ENCODE measurements at regions not wholly inside any gene's neighbourhood (a gene's known extent, or its start where the extent isn't known, plus 50 kb on each side); places are given as distances from the start of the nearest gene placed in this dataset.

DNA sequence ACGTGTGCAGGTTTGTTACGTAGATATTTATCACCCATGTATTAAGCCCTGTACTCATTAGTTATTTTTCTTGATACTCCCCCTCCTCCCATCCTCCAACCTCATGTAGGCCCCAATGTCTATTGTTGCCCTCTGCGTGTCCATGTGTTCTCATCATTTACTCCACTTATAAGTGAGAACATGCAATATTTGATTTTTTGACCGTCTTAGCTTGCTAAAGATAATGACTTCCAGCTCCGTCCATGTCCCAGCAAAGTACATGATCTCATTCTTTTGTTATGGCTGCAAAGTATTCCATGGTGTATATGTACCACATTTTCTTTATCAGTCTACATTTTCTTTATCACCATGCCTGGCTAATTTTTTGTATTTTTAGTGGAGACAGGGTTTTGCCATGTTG is 623.2 kb downstream of the SQOR start:
- DNase-seq (ENCODE audit: low spot score) = no peak
- Histone ChIP-seq H3K4me2 (ENCODE audit: low read depth, low read length) (no peak overlapping the region), H3K9me3 (ENCODE audit: low read length) (peaks cover 21% of the 10 kb centered on the region; the same call in 1 of the 2 replicates), H3K27ac (ENCODE audit: extremely low read length, insufficient read depth, low read length) (no peak overlapping the region), H3K27me3 (ENCODE audit: control insufficient read depth in 1 of 2, insufficient read depth in 2 of 2, low read length in 2 of 2) (no peaks in the 10 kb centered on the region), H3K4me3 (replicated peaks in 1 of 3; ENCODE audit: insufficient read depth in 1 of 3, low read depth in 2 of 3, low read length in 3 of 3) (no peak overlapping the region), H3K9ac (ENCODE audit: insufficient read depth, low read depth, low read length) (no peak overlapping the region), H2AFZ (ENCODE audit: low read length) (no peak overlapping the region), H3K4me1 (ENCODE audit: insufficient read depth, low read length) (no peaks in the 10 kb centered on the region), H3K36me3 (replicated peaks in 1 of 2; ENCODE audit: control insufficient read depth in 1 of 2, insufficient read depth in 2 of 2, low read length in 2 of 2) (no peaks in the 10 kb centered on the region), H3K79me2 (ENCODE audit: insufficient read depth, low read length) (no peaks in the 10 kb centered on the region), H4K20me1 (ENCODE audit: insufficient read depth, low read length) (no peaks in the 10 kb centered on the region)
- TF ChIP-seq JARID2 (CRISPR knock-in tag; IDR thresholded peaks at IDR 0.05; ENCODE audit: insufficient replicate concordance) (no peak), ZSCAN12 (CRISPR knock-in tag; IDR thresholded peaks at IDR 0.05) (no peak), ZNF616 (CRISPR knock-in tag; IDR thresholded peaks at IDR 0.05; ENCODE audit: low read depth) (no peak), RELA (CRISPR knock-in tag; IDR thresholded peaks at IDR 0.05) (no peak)
- ChIA-PET CTCF (ENCODE audit: low intra/inter-chr PET ratio, low total read pairs) (no interaction called here), POLR2A (no interaction called here)
- in situ Hi-C loops (cut with HindIII; ENCODE audit: extremely low pct_ligation_motif_present, low pct_unique_long_range_greater_than_20kb) (no loop called here), intact Hi-C loops (cut with micrococcal nuclease; ENCODE audit: unreplicated experiment) (no loop called here)
- no peak for FAIRE-seq
- ATAC-seq = no peak
- 4% methylated on average over 5 of the region's 5 CpGs for WGBS (ENCODE audit: low lambda C conversion rate)
- no TSS peak for BruUV-seq (replicated peaks)

DNA sequence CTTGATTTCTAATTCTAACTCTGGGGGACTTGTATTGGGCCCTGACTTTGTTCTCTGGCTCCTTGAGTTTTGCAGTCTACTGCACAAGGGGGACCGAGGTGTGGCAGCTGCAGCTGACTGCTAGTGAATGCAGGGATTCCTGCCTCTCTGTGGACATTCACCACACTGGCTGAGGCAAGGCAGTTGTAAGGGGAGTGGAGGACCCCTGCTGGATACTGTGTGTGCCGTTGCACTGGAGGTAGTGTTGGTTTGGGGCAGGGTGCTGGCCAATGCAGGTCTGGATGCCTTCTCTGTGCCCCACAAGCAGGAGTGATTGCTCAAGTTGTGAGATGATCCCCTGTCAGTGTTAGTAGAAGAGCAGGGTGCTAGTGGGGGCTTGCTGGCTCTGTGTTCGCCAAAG is 626.1 kb downstream of the SQOR start:
- no peaks in the 10 kb centered on the region for H3K36me3 ChIP-seq (replicated peaks in 1 of 2; ENCODE audit: control insufficient read depth in 1 of 2, insufficient read depth in 2 of 2, low read length in 2 of 2)
- FAIRE-seq = no peak
- H4K20me1 ChIP-seq (ENCODE audit: insufficient read depth, low read length) = no peaks in the 10 kb centered on the region
- BruUV-seq (replicated peaks) = no TSS peak
- no peak overlapping the region for H3K4me3 ChIP-seq (replicated peaks in 1 of 3; ENCODE audit: insufficient read depth in 1 of 3, low read depth in 2 of 3, low read length in 3 of 3)
- DNase-seq (ENCODE audit: low spot score) = no peak
- H3K4me2 ChIP-seq (ENCODE audit: low read depth, low read length) = no peak overlapping the region
- H3K9ac ChIP-seq (ENCODE audit: insufficient read depth, low read depth, low read length) = no peak overlapping the region
- in situ Hi-C loops (cut with HindIII; ENCODE audit: extremely low pct_ligation_motif_present, low pct_unique_long_range_greater_than_20kb) (no loop called here), intact Hi-C loops (cut with micrococcal nuclease; ENCODE audit: unreplicated experiment) (no loop called here)
- CTCF ChIA-PET (ENCODE audit: low intra/inter-chr PET ratio, low total read pairs) = no interaction called here
- no peak; the same call in 2 of the 3 replicates for ATAC-seq
- no peaks in the 10 kb centered on the region for H3K27me3 ChIP-seq (ENCODE audit: control insufficient read depth in 1 of 2, insufficient read depth in 2 of 2, low read length in 2 of 2)
- H3K27ac ChIP-seq (ENCODE audit: extremely low read length, insufficient read depth, low read length) = no peak overlapping the region
- H3K9me3 ChIP-seq (ENCODE audit: low read length) = peaks cover 24% of the 10 kb centered on the region; the same call in 1 of the 2 replicates
- H2AFZ ChIP-seq (ENCODE audit: low read length) = no peak overlapping the region
- H3K79me2 ChIP-seq (ENCODE audit: insufficient read depth, low read length) = no peaks in the 10 kb centered on the region
- 13% methylated on average over 2 of the region's 3 CpGs for WGBS (ENCODE audit: low lambda C conversion rate)
- POLR2A ChIA-PET = no interaction called here
- no peaks in the 10 kb centered on the region for H3K4me1 ChIP-seq (ENCODE audit: insufficient read depth, low read length)
- TF ChIP-seq ZNF468 (CRISPR knock-in tag; IDR thresholded peaks at IDR 0.05) (no peak), KLF9 (CRISPR knock-in tag; IDR thresholded peaks at IDR 0.05; ENCODE audit: low read depth) (no peak), CREM (IDR thresholded peaks at IDR 0.05) (no peak), CREM (CRISPR knock-in tag; IDR thresholded peaks at IDR 0.05) (no peak), MEIS2 (CRISPR knock-in tag; IDR thresholded peaks at IDR 0.05) (no peak)
- TF ChIP-seq, protein P1, sequence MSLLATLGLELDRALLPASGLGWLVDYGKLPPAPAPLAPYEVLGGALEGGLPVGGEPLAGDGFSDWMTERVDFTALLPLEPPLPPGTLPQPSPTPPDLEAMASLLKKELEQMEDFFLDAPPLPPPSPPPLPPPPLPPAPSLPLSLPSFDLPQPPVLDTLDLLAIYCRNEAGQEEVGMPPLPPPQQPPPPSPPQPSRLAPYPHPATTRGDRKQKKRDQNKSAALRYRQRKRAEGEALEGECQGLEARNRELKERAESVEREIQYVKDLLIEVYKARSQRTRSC (CRISPR knock-in tag; IDR thresholded peaks at IDR 0.05; ENCODE audit: low read depth) = no peak
- TF ChIP-seq, protein P2, sequence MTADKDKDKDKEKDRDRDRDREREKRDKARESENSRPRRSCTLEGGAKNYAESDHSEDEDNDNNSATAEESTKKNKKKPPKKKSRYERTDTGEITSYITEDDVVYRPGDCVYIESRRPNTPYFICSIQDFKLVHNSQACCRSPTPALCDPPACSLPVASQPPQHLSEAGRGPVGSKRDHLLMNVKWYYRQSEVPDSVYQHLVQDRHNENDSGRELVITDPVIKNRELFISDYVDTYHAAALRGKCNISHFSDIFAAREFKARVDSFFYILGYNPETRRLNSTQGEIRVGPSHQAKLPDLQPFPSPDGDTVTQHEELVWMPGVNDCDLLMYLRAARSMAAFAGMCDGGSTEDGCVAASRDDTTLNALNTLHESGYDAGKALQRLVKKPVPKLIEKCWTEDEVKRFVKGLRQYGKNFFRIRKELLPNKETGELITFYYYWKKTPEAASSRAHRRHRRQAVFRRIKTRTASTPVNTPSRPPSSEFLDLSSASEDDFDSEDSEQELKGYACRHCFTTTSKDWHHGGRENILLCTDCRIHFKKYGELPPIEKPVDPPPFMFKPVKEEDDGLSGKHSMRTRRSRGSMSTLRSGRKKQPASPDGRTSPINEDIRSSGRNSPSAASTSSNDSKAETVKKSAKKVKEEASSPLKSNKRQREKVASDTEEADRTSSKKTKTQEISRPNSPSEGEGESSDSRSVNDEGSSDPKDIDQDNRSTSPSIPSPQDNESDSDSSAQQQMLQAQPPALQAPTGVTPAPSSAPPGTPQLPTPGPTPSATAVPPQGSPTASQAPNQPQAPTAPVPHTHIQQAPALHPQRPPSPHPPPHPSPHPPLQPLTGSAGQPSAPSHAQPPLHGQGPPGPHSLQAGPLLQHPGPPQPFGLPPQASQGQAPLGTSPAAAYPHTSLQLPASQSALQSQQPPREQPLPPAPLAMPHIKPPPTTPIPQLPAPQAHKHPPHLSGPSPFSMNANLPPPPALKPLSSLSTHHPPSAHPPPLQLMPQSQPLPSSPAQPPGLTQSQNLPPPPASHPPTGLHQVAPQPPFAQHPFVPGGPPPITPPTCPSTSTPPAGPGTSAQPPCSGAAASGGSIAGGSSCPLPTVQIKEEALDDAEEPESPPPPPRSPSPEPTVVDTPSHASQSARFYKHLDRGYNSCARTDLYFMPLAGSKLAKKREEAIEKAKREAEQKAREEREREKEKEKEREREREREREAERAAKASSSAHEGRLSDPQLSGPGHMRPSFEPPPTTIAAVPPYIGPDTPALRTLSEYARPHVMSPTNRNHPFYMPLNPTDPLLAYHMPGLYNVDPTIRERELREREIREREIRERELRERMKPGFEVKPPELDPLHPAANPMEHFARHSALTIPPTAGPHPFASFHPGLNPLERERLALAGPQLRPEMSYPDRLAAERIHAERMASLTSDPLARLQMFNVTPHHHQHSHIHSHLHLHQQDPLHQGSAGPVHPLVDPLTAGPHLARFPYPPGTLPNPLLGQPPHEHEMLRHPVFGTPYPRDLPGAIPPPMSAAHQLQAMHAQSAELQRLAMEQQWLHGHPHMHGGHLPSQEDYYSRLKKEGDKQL (CRISPR knock-in tag; IDR thresholded peaks at IDR 0.05; ENCODE audit: low read depth) = no peak
- TF ChIP-seq, protein P3, sequence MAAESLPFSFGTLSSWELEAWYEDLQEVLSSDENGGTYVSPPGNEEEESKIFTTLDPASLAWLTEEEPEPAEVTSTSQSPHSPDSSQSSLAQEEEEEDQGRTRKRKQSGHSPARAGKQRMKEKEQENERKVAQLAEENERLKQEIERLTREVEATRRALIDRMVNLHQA (CRISPR knock-in tag; IDR thresholded peaks at IDR 0.05) = no peak
